ENCODE measurements at regions not wholly inside any gene's neighbourhood (a gene's known extent, or its start where the extent isn't known, plus 50 kb on each side); places are given as distances from the start of the nearest gene placed in this dataset.
"Not testable (repeated sequence)": the region's sequence is repeated elsewhere in the genome, so short reads cannot be mapped to it uniquely, and the experiment has no call there.

DNA sequence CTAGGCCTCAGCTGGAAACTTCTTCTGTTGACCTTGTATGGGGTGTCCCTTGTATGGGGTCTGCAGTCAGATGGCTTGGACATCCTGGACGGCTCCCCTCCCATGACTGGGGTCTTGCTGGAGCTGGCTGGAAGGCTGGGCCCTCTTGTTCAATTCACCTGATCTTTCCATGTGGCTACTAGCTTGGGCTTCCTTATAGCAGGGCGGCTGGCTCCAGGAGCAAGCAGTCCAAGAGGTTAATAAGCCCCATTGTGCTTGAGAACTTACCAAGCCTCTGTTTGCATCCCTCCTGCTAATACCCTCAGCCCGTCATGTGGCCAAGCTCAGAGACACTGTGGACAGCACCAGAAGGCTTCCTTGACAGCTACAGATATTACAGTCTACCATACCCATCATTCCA, 111.6 kb upstream of the NPAS2 start:
- ATAC-seq (no peak), DNase-seq (no peak)
- Mint-ChIP-seq H3K27me3 (no peaks in the 10 kb centered on the region), H3K4me1 (ENCODE audit: low read depth) (peaks cover 6% of the 10 kb centered on the region), H3K4me3 (no peak overlapping the region), H3K27ac (no peak overlapping the region), H3K9me3 (no peaks in the 10 kb centered on the region), H3K36me3 (ENCODE audit: low read depth) (no peaks in the 10 kb centered on the region)
- ChIA-PET POLR2A (no interaction called here), CTCF (no interaction called here)
- intact Hi-C loops (cut with micrococcal nuclease), result no loop called here
- no peak for TF ChIP-seq CTCF (IDR thresholded peaks at IDR 0.05)

DNA sequence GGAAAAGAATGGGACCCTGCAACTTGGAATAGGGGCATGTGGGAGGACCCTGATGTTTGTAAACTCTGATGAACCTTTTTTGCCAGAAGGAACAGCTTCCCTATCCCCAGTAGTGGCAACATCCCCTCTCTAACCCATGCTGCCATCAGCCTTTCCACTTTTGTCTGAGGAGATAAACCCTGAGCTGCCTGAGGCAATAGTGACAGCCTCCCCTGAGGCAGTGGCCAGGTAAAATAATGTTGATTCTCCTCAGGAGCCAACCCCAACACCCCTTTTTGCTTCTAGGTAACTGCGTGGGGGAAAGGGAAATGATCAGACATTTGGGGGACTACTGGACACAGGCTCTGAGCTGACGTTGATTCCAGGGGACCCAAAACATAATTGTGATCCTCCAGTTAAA, 106.8 kb upstream of the NPAS2 start:
- CTCF ChIA-PET, result interaction anchor here (0.9 kb wide), 1 partner anchor 103 kb away, joined by 4 read pairs; no protein-coding TSS in a partner anchor
- ATAC-seq, result no peak
- no peak for DNase-seq
- POLR2A ChIA-PET, result interaction anchor here (0.6 kb wide), 1 partner anchor 13 kb away, joined by 3 read pairs; no protein-coding TSS in a partner anchor
- TF ChIP-seq CTCF (IDR thresholded peaks at IDR 0.05), result no peak
- intact Hi-C loops (cut with micrococcal nuclease), result no loop called here
- Mint-ChIP-seq H3K27ac (no peak overlapping the region), H3K9me3 (no peaks in the 10 kb centered on the region), H3K27me3 (no peaks in the 10 kb centered on the region), H3K36me3 (ENCODE audit: low read depth) (no peaks in the 10 kb centered on the region), H3K4me1 (ENCODE audit: low read depth) (no peaks in the 10 kb centered on the region), H3K4me3 (no peak overlapping the region)

DNA sequence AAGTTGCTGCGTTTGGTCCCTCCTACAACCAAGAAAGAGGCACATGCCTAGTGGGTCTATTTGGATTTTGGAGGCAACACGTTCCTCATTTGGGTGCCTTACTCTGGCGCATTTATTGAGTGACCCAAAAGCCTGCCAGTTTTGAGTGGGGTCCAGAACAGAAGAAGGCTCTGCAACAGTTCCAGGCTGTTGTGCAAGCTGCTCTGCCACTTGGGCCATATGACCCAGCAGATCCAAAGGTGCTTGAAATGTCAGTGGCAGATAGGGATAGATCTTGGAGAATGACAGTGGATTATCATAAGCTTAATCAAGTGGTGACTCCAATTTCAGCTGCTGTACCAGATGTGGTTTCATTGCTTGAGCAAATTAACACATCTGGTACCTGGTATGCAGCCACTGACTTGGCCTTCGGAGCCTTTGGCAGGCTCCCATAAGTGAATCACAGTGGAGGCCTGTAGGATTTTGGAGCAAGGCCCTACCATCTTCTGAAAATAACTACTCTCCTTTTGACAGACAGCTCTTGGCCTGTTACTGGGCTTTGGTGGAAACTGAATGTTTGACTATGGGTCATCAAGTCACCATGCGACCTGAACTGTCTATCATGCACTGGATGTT, 105.4 kb upstream of the NPAS2 start:
- H3K4me3 Mint-ChIP-seq; H3K36me3 Mint-ChIP-seq (ENCODE audit: low read depth); POLR2A ChIA-PET; intact Hi-C loops (cut with micrococcal nuclease); CTCF ChIA-PET; ATAC-seq; DNase-seq; H3K27ac Mint-ChIP-seq; H3K4me1 Mint-ChIP-seq (ENCODE audit: low read depth); H3K9me3 Mint-ChIP-seq; H3K27me3 Mint-ChIP-seq: not testable (repeated sequence)

DNA sequence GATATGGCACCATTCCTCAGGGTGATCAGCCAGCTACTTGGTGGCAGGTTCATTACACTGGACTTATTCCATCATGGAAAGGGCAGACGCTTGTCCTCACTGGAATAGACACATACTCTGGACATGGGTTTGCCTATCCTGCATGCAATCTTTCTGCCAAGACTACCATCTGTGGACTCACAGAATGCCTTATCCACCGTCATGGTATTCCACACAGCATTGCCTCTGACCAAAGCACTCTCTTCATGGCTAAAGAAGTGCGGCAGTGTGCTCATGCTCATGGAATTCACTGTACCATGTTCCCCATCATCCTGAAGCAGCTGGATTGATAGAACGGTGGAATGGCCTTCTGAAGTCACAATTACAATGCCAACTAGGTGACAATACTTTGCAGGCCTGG, 104.1 kb upstream of the NPAS2 start:
- H3K36me3 Mint-ChIP-seq (ENCODE audit: low read depth); ATAC-seq; CTCF ChIA-PET; H3K27ac Mint-ChIP-seq; H3K4me1 Mint-ChIP-seq (ENCODE audit: low read depth); DNase-seq; H3K27me3 Mint-ChIP-seq; intact Hi-C loops (cut with micrococcal nuclease); H3K4me3 Mint-ChIP-seq; POLR2A ChIA-PET; H3K9me3 Mint-ChIP-seq: not testable (repeated sequence)

GRCh38 chr2:100716581-100716980, 103.4 kb upstream of the NPAS2 start:
- no peak for ATAC-seq
- ChIA-PET POLR2A (no interaction called here), CTCF (no interaction called here)
- no peaks in the 10 kb centered on the region for H3K4me1 Mint-ChIP-seq (ENCODE audit: low read depth)
- no peaks in the 10 kb centered on the region for H3K27me3 Mint-ChIP-seq
- DNase-seq, result no peak
- intact Hi-C loops (cut with micrococcal nuclease), result no loop called here
- no peaks in the 10 kb centered on the region for H3K36me3 Mint-ChIP-seq (ENCODE audit: low read depth)
- H3K4me3 Mint-ChIP-seq, result no peak overlapping the region
- no peak for TF ChIP-seq CTCF (IDR thresholded peaks at IDR 0.05)
- H3K27ac Mint-ChIP-seq, result no peak overlapping the region
- H3K9me3 Mint-ChIP-seq, result no peaks in the 10 kb centered on the region

GRCh38 chr2:100718065-100718629, 101.8 kb upstream of the NPAS2 start:
- no peak for TF ChIP-seq CTCF (IDR thresholded peaks at IDR 0.05)
- Mint-ChIP-seq H3K9me3 (no peaks in the 10 kb centered on the region), H3K4me3 (no peak overlapping the region), H3K27ac (no peak overlapping the region), H3K27me3 (no peaks in the 10 kb centered on the region), H3K4me1 (ENCODE audit: low read depth) (no peaks in the 10 kb centered on the region), H3K36me3 (ENCODE audit: low read depth) (no peaks in the 10 kb centered on the region)
- POLR2A ChIA-PET, result no interaction called here
- no peak for ATAC-seq
- DNase-seq, result no peak
- intact Hi-C loops (cut with micrococcal nuclease), result no loop called here
- CTCF ChIA-PET, result no interaction called here

Data from activated CD8-positive, alpha-beta T cell treated with anti-CD3 and anti-CD28 coated beads for 36 hours (primary cell).